ENCODE measurements at regions not wholly inside any gene's neighbourhood (a gene's known extent, or its start where the extent isn't known, plus 50 kb on each side); places are given as distances from the start of the nearest gene placed in this dataset.

GRCh38 chr9:105928416-105928815 is 234.1 kb downstream of the TMEM38B start:
- Mint-ChIP-seq H3K4me3 (no peak overlapping the region), H3K4me1 (no peaks in the 10 kb centered on the region), H3K27me3 (ENCODE audit: low read depth) (no peaks in the 10 kb centered on the region), H3K27ac (no peak overlapping the region), H3K9me3 (peaks cover 11% of the 10 kb centered on the region), H3K36me3 (no peaks in the 10 kb centered on the region)
- no peak for DNase-seq (ENCODE audit: low spot score in 2 of 2, unreplicated experiment in 2 of 2)
- TF ChIP-seq, protein P1, sequence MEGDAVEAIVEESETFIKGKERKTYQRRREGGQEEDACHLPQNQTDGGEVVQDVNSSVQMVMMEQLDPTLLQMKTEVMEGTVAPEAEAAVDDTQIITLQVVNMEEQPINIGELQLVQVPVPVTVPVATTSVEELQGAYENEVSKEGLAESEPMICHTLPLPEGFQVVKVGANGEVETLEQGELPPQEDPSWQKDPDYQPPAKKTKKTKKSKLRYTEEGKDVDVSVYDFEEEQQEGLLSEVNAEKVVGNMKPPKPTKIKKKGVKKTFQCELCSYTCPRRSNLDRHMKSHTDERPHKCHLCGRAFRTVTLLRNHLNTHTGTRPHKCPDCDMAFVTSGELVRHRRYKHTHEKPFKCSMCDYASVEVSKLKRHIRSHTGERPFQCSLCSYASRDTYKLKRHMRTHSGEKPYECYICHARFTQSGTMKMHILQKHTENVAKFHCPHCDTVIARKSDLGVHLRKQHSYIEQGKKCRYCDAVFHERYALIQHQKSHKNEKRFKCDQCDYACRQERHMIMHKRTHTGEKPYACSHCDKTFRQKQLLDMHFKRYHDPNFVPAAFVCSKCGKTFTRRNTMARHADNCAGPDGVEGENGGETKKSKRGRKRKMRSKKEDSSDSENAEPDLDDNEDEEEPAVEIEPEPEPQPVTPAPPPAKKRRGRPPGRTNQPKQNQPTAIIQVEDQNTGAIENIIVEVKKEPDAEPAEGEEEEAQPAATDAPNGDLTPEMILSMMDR (IDR thresholded peaks at IDR 0.05; ENCODE audit: unreplicated experiment): no peak

DNA sequence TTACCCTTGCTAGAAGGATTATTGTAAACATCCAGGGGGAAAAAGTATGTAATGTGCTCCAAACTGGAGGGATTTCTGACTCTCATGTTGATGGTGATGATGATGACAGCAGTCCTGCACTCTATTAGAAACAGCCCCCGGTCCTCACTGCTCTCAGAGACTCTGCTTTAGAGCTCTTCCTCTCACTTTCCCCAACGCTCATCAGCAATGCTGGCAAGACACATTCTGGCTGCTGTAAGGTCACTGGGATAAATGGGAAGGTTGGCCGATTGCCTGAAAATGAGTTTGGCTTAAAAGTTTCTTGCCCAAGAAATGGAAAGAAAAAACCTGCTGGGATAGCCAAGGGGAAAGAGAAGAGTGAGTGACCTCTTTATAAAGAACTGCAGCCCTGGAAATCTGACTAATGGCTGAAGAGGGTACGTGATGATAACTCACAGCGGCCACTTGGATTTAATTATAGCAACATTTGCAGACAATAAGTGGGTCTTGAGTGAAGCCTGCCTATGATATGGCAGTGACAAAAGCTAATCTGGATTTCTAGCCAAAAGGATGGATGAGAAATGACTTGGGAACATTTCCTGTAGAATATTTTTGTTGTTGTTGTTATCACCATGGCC is 235.8 kb downstream of the TMEM38B start:
- no peak overlapping the region for H3K27ac Mint-ChIP-seq
- H3K4me3 Mint-ChIP-seq: no peak overlapping the region
- peaks cover 15% of the 10 kb centered on the region for H3K9me3 Mint-ChIP-seq
- TF ChIP-seq, protein P1 (IDR thresholded peaks at IDR 0.05; ENCODE audit: unreplicated experiment): no peak
- no peaks in the 10 kb centered on the region for H3K27me3 Mint-ChIP-seq (ENCODE audit: low read depth)
- H3K36me3 Mint-ChIP-seq: peaks cover 3% of the 10 kb centered on the region
- no peak for DNase-seq (ENCODE audit: low spot score in 2 of 2, unreplicated experiment in 2 of 2)
- no peaks in the 10 kb centered on the region for H3K4me1 Mint-ChIP-seq

GRCh38 chr9:105932276-105932675 is 237.9 kb downstream of the TMEM38B start:
- TF ChIP-seq, protein P1 (IDR thresholded peaks at IDR 0.05; ENCODE audit: unreplicated experiment): no peak
- Mint-ChIP-seq H3K36me3 (peaks cover 3% of the 10 kb centered on the region), H3K4me3 (no peak overlapping the region), H3K9me3 (peaks cover 15% of the 10 kb centered on the region), H3K27me3 (ENCODE audit: low read depth) (no peaks in the 10 kb centered on the region), H3K4me1 (no peaks in the 10 kb centered on the region), H3K27ac (no peak overlapping the region)
- no peak for DNase-seq (ENCODE audit: low spot score in 2 of 2, unreplicated experiment in 2 of 2)

GRCh38 chr9:105950448-105950847 is 256.1 kb downstream of the TMEM38B start:
- DNase-seq (ENCODE audit: low spot score in 2 of 2, unreplicated experiment in 2 of 2): no peak
- H3K27me3 Mint-ChIP-seq (ENCODE audit: low read depth): no peaks in the 10 kb centered on the region
- H3K4me3 Mint-ChIP-seq: no peak overlapping the region
- TF ChIP-seq, protein P1 (IDR thresholded peaks at IDR 0.05; ENCODE audit: unreplicated experiment): no peak
- H3K4me1 Mint-ChIP-seq: peaks cover 7% of the 10 kb centered on the region
- peaks cover 8% of the 10 kb centered on the region for H3K36me3 Mint-ChIP-seq
- H3K9me3 Mint-ChIP-seq: peaks cover 52% of the 10 kb centered on the region
- H3K27ac Mint-ChIP-seq: no peak overlapping the region

DNA sequence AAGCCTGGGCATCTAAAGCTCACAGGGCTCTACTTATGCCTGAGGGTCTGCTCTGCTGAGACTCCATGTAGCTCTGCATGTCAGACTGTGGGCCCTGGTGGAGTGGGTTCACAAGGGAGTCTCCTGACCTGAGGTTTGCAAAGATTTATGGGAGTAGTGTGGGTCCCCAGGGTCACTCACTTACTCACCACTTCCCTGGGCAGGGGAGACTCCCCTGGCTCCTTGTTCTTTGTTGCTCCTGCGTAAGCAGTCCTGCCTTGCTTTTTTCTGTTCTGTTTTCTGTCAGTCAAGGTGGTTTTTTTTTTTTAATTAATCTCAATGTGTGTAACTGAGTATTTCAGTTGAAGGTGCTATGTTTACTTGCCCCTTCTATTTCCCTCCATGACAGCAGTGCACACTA is 256.6 kb downstream of the TMEM38B start:
- TF ChIP-seq, protein P1 (IDR thresholded peaks at IDR 0.05; ENCODE audit: unreplicated experiment): no peak
- H3K27me3 Mint-ChIP-seq (ENCODE audit: low read depth): no peaks in the 10 kb centered on the region
- no peak overlapping the region for H3K27ac Mint-ChIP-seq
- peaks cover 50% of the 10 kb centered on the region for H3K9me3 Mint-ChIP-seq
- H3K4me1 Mint-ChIP-seq: peaks cover 10% of the 10 kb centered on the region
- no peak for DNase-seq (ENCODE audit: low spot score in 2 of 2, unreplicated experiment in 2 of 2)
- peaks cover 8% of the 10 kb centered on the region for H3K36me3 Mint-ChIP-seq
- no peak overlapping the region for H3K4me3 Mint-ChIP-seq

DNA sequence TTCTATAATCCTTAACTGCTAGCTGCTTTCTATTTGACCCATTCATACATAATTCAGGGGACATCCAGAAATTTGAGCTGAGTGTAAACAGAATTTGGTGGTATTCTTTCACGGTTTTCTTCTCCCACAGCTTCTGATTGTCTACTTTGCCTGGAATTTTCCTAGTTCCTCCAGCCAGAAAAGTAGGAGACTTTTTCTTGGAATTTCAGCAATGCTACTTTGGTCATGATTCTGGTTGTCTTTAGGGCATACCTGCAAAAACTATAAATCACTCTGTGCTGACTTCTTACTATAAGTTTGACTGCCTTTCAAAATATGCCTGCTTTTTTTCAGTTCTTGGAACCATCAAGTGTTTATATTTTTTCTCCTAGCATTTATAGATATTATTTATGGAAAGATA is 260.2 kb downstream of the TMEM38B start:
- no peak for DNase-seq (ENCODE audit: low spot score in 2 of 2, unreplicated experiment in 2 of 2)
- Mint-ChIP-seq H3K4me1 (peaks cover 15% of the 10 kb centered on the region), H3K27me3 (ENCODE audit: low read depth) (no peaks in the 10 kb centered on the region), H3K9me3 (peaks cover 17% of the 10 kb centered on the region), H3K36me3 (no peaks in the 10 kb centered on the region), H3K27ac (no peak overlapping the region), H3K4me3 (no peak overlapping the region)
- TF ChIP-seq, protein P1 (IDR thresholded peaks at IDR 0.05; ENCODE audit: unreplicated experiment): no peak

Measured in mesothelial cell of epicardium (in vitro differentiated cells).